AG04450 (cell line): ENCODE measurements at regions not wholly inside any gene's neighbourhood (a gene's known extent, or its start where the extent isn't known, plus 50 kb on each side); places are given as distances from the start of the nearest gene placed in this dataset.
"Not testable (repeated sequence)": the region's sequence is repeated elsewhere in the genome, so short reads cannot be mapped to it uniquely, and the experiment has no call there.

Experiments used
- CTCF ChIA-PET: fragments of 300-600, 350-600 bp; formaldehyde crosslinking; extraction: SDS; loops from one replicate; lab custom pipeline; 2022; ENCODE audit warnings: antibody characterized with exemption, inconsistent platforms; lab: Charles Lee
- POLR2A ChIA-PET: fragments of 350-600 bp; formaldehyde crosslinking; extraction: SDS; loops from one replicate; lab custom pipeline; 2021; ENCODE audit warnings: antibody characterized with exemption, inconsistent platforms; lab: Yijun Ruan, JAX
- DNase-seq: peaks from one replicate; pipeline ENCODE4 v3.0.0-alpha.2; 2011; ENCODE audit warnings: low read depth, low spot score
- H3K27ac ChIP-seq: one replicate; pipeline ENCODE4 v1.5.1; 2012; ENCODE audit warnings: low read depth, low read length, control low read depth
- H3K27me3 ChIP-seq: one replicate; pipeline ENCODE4 v1.6.0; 2012; ENCODE audit warnings: low read length; ENCODE audit not compliant: control insufficient read depth, insufficient read depth
- H3K4me3 ChIP-seq: 2 replicates; pipeline ENCODE4 v1.5.1; 2011; ENCODE audit warnings: mild to moderate bottlenecking, low read depth, low read length, control low read depth
- H3K9me3 ChIP-seq: 2 replicates; pipeline ENCODE4 v1.5.1; 2012; ENCODE audit warnings: low read length; ENCODE audit not compliant: control insufficient read depth, insufficient read depth
- CTCF ChIP-seq: IDR thresholded peaks from 2 replicates; pipeline ENCODE4 v1.5.1; 2011; ENCODE audit warnings: low read depth, low read length, control low read depth, inconsistent platforms

DNA sequence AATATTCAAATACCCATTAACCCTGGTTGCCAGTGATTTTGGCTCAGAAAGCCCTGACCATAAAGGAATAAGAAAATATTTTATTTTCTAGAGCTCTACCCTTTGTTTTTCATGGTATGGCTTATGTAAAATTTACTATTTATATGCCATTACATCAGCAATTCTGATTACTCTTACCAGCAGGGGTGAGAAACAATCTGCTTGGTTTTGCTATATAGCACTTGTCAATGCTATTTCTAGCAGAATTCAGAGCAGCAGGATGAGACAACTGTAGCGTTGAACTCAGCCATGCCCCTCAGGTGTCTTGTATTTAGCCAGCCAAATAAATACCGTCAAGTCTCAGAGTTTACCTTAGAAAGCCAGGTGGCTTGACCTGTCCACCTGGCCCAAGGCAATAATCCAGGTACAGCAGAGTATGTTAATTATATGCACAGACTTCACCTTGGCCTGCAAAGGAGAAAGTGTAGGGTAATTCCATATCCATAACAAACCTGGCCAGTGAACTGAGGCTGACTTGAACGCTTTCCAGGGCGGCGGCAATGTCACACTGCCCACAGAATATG, 1303.5 kb downstream of the RAPGEF2 start:
- ChIA-PET CTCF (no interaction called here), POLR2A (no interaction called here)
- no peak for TF ChIP-seq CTCF
- no peak overlapping the region for H3K4me3 ChIP-seq
- peaks cover 16% of the 10 kb centered on the region for H3K9me3 ChIP-seq
- H3K27ac ChIP-seq: no peak overlapping the region
- H3K27me3 ChIP-seq: no peaks in the 10 kb centered on the region
- no peak for DNase-seq

DNA sequence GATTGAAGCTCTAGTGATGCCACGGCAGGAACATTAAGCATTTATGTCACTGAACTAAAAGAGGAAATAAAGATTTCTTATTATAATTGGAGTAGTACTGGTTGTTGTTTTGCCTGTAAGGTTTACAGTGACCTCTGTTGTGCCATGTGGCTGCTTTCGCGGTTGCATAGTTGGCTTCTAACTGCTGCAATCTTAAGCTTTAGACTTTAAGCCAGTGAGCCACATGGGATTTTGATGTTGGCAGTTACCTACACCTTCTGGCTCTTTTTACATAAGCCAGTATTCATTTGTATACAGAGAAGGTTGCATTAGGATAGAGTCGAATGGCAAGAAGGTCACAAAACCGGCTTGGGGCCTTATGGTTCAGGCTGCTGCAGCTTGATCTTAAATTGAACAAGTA, 1311.6 kb downstream of the RAPGEF2 start:
- no peak for DNase-seq
- Histone ChIP-seq H3K27ac (no peak overlapping the region), H3K9me3 (peaks cover 3% of the 10 kb centered on the region; the same call in 1 of the 2 replicates), H3K4me3 (no peak overlapping the region), H3K27me3 (no peaks in the 10 kb centered on the region)
- no peak for TF ChIP-seq CTCF
- POLR2A ChIA-PET: no interaction called here
- CTCF ChIA-PET: no interaction called here

DNA sequence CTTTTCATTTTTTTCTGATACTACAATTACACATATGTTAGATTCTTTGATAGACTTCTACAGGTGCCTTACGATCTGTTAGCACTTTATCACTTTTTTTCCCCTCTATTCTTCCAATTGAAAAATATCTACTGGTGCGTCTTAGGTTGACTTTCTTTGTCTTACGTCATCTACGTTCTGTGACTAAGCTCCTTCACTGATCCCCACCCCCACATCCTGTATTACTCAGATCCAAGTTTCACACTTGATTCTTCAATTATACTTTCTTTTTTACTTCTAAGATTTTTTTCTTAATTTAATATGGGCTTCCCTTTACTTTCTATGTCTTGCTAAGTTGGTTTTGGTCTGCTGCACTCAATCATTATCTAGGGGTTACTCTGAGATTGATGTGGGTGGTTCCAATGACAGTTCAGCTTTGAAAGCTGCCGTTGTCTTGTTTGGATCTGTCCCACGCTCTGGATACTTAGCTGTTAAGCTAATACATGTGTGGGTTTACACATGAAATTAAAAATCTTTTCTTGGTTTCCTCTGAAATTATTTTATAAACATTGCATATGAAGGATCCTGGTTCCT, 1321.1 kb downstream of the RAPGEF2 start:
- TF ChIP-seq CTCF: no peak
- DNase-seq: no peak
- no peak overlapping the region for H3K27ac ChIP-seq
- ChIA-PET CTCF (interaction anchor here (0.6 kb wide), 1 partner anchor 1018 kb away, joined by 6 read pairs; no protein-coding TSS in a partner anchor), POLR2A (no interaction called here)
- no peak overlapping the region for H3K4me3 ChIP-seq
- no peaks in the 10 kb centered on the region; the same call in 1 of the 2 replicates for H3K9me3 ChIP-seq
- H3K27me3 ChIP-seq: no peaks in the 10 kb centered on the region

- TF ChIP-seq CTCF: no peak
- CTCF ChIA-PET: no interaction called here
These were observed 1323.4 kb downstream of the RAPGEF2 start for GRCh38 chr4:160426233-160426632.

GRCh38 chr4:160450876-160451275, 1348.0 kb downstream of the RAPGEF2 start:
- H3K27ac ChIP-seq: no peak overlapping the region
- ChIA-PET POLR2A (no interaction called here), CTCF (no interaction called here)
- no peaks in the 10 kb centered on the region for H3K9me3 ChIP-seq
- no peaks in the 10 kb centered on the region for H3K27me3 ChIP-seq
- no peak for TF ChIP-seq CTCF
- no peak for DNase-seq
- H3K4me3 ChIP-seq: no peak overlapping the region

More at GRCh38 chr4:160426233-160426632, 1323.4 kb downstream of the RAPGEF2 start:
- Histone ChIP-seq H3K27ac (no peak overlapping the region), H3K4me3 (no peak overlapping the region), H3K27me3 (no peaks in the 10 kb centered on the region), H3K9me3 (no peaks in the 10 kb centered on the region; the same call in 1 of the 2 replicates)
- DNase-seq: no peak
- POLR2A ChIA-PET: no interaction called here

DNA sequence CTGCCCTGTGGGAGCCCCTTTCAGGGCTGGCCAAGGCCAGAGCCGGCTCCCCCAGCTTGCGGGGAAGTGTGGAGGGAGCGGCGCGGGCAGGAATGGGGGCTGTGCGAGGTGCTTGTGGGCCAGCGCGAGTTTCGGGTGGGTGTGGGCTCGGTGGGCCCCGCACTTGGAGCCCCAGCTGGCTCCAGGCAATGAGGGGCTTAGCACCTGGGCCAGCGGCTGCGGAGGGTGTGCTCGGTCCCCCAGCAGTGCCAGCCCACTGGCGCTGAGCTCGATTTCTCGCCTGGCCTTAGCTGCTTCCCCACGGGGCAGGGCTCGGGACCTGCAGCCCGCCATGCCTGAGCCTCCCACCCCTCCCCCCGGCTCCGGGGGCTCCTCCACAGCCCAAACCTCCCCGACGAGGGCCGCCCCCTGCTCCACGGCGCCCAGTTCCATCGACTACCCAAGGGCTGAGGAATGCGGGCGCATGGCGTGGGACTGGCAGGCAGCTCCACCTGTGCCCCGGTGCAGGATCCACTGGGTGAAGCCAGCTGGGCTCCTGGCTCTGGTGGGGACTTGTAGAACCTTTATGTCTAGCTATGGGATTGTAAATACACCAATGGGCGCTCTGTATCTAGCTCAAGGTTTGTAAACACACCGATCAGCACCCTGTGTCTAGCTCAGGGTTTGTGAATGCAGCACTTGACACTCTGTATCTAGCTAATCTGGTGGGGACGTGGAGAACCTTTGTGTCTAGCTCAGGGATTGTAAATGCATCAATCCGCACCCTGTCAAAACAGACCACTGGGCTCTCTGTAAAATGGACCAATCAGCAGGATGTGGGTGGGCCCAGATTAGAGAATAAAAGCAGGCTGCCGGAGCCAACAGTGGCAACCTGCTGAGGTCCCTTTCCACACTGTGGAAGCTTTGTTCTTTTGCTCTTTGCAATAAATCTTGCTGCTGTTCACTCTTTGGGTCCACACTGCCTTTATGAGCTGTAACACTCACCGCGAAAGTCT, 1379.1 kb downstream of the RAPGEF2 start:
- H3K9me3 ChIP-seq: peaks cover 23% of the 10 kb centered on the region
- H3K4me3 ChIP-seq, POLR2A ChIA-PET, CTCF ChIA-PET, DNase-seq, H3K27me3 ChIP-seq, H3K27ac ChIP-seq: not testable (repeated sequence)
